Mucosa of descending colon (tissue), 3 donors: ENCODE measurements at regions not wholly inside any gene's neighbourhood (a gene's known extent, or its start where the extent isn't known, plus 50 kb on each side); places are given as distances from the start of the nearest gene placed in this dataset.

Experiments
- ATAC-seq: fragments of 200-7000 bp; cut with Tn5 transposase; one replicate; pipeline ENCODE4 v1.9.1; 2020; ENCODE audit warnings: mild to moderate bottlenecking, moderate library complexity
- DNase-seq, 3 donors: peaks; one replicate each; pipeline ENCODE4 v3.0.0-alpha.2; 2020
- H3K36me3 ChIP-seq: fragments of 200-600 bp; one replicate; pipeline ENCODE4 v1.8.0; 2021; ENCODE audit warnings: low read depth, mild to moderate bottlenecking
- H3K4me1 ChIP-seq: fragments of 200-600 bp; one replicate; pipeline ENCODE4 v1.8.0; 2021; ENCODE audit warnings: low read depth, mild to moderate bottlenecking
- H3K4me3 ChIP-seq: fragments of 200-600 bp; one replicate; pipeline ENCODE4 v1.8.0; 2021; ENCODE audit warnings: mild to moderate bottlenecking
- H3K9me3 ChIP-seq: fragments of 200-600 bp; one replicate; pipeline ENCODE4 v1.8.0; 2021; ENCODE audit warnings: mild to moderate bottlenecking
- CTCF ChIP-seq: fragments of 200-600 bp; IDR thresholded peaks from one replicate; pipeline ENCODE4 v1.8.0; 2022; ENCODE audit warnings: antibody characterized with exemption, mild to moderate bottlenecking
- intact Hi-C, 2 donors: fragments of 100-400 bp; cut with DNase I in 1 of 2; cut with micrococcal nuclease in 1 of 2; formaldehyde crosslinking; loops; one replicate each; pipeline versions ENCODE4 v1.11.0 to v1.11.1; 2022; cut with DNase I, micrococcal nuclease
- donor health status: DM: no; HTN: no; CAD: no; lungs with moderate emphysema.
- donor health status: DM: no; HTN: no; CAD: no.
- donor health status: DM: no; HTN: yes; CAD: no.

GRCh38 chr7:114312649-114313048 lies 102.0 kb upstream of the FOXP2 start:
- intact Hi-C loops: no loop called here
- ATAC-seq: no peak

GRCh38 chr7:114310345-114311110 lies 104.1 kb upstream of the FOXP2 start:
- Histone ChIP-seq H3K4me3 (no peak overlapping the region), H3K36me3 (no peaks in the 10 kb centered on the region), H3K9me3 (no peaks in the 10 kb centered on the region), H3K4me1 (no peaks in the 10 kb centered on the region)
- intact Hi-C loops: no loop called here
- no peak for TF ChIP-seq CTCF
- DNase-seq (no peak), ATAC-seq (no peak)

More at GRCh38 chr7:114312649-114313048, 102.0 kb upstream of the FOXP2 start:
- no peak for TF ChIP-seq CTCF
- no peak for DNase-seq
- H3K9me3 ChIP-seq: no peaks in the 10 kb centered on the region
- no peaks in the 10 kb centered on the region for H3K36me3 ChIP-seq
- H3K4me3 ChIP-seq: no peak overlapping the region
- no peaks in the 10 kb centered on the region for H3K4me1 ChIP-seq

GRCh38 chr7:114309729-114310128 lies 104.9 kb upstream of the FOXP2 start:
- ATAC-seq (no peak), DNase-seq (no peak)
- Histone ChIP-seq H3K4me3 (no peak overlapping the region), H3K36me3 (no peaks in the 10 kb centered on the region), H3K9me3 (no peaks in the 10 kb centered on the region), H3K4me1 (no peaks in the 10 kb centered on the region)
- TF ChIP-seq CTCF: no peak
- intact Hi-C loops: no loop called here

GRCh38 chr7:114303301-114303700 lies 111.3 kb upstream of the FOXP2 start:
- no peak for TF ChIP-seq CTCF
- Histone ChIP-seq H3K9me3 (no peaks in the 10 kb centered on the region), H3K36me3 (no peaks in the 10 kb centered on the region), H3K4me3 (no peak overlapping the region), H3K4me1 (no peaks in the 10 kb centered on the region)
- ATAC-seq: no peak
- DNase-seq: no peak
- intact Hi-C loops: no loop called here

GRCh38 chr7:114302858-114303257 lies 111.8 kb upstream of the FOXP2 start:
- DNase-seq (no peak), ATAC-seq (peak; percentile 55)
- no peaks in the 10 kb centered on the region for H3K9me3 ChIP-seq
- no peak overlapping the region for H3K4me3 ChIP-seq
- TF ChIP-seq CTCF: no peak
- H3K4me1 ChIP-seq: no peaks in the 10 kb centered on the region
- no peaks in the 10 kb centered on the region for H3K36me3 ChIP-seq
- intact Hi-C loops: no loop called here

- no peak for TF ChIP-seq CTCF
- intact Hi-C loops: no loop called here
- no peaks in the 10 kb centered on the region for H3K9me3 ChIP-seq
- H3K4me1 ChIP-seq: no peaks in the 10 kb centered on the region
- no peaks in the 10 kb centered on the region for H3K36me3 ChIP-seq
- ATAC-seq (no peak), DNase-seq (no peak)
- no peak overlapping the region for H3K4me3 ChIP-seq
Observed at GRCh38 chr7:114298011-114298410, 116.6 kb upstream of the FOXP2 start.
